ENCODE measurements at regions not wholly inside any gene's neighbourhood (a gene's known extent, or its start where the extent isn't known, plus 50 kb on each side); places are given as distances from the start of the nearest gene placed in this dataset.

DNA sequence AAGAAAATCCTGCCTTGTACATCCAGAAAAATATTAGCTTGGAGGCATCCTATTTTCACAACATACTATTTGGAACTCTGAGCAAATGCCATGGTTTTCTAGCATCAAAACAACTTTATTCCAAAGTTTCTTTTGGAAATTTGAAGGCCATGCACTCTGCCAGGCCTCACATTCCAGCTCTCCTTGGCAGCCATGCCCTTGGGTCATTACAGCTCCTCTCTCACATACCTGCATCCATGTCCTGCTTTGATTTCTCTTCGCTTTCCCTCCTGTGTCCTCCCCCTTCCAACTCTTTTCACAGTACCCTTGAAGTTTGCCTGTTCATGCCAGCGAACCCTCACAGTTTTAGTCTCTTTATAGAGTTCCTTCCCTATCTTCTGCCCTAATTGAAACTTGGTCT, 70.9 kb upstream of the TPRG1 start:
- Histone ChIP-seq H3K9ac (ENCODE audit: low read length) (no peak overlapping the region), H3K4me2 (ENCODE audit: low read depth, low read length, poor library complexity, severe bottlenecking) (no peak overlapping the region), H3K9me2 (replicated peaks; ENCODE audit: insufficient read depth, low read length) (no peaks in the 10 kb centered on the region), H3K4me3 (ENCODE audit: insufficient read depth, low read length, poor library complexity, severe bottlenecking) (no peak overlapping the region), H3K27ac (ENCODE audit: low read depth, low read length) (no peak overlapping the region), H3K27me3 (ENCODE audit: low read length) (no peaks in the 10 kb centered on the region), H4K20me1 (ENCODE audit: low read depth, low read length) (no peaks in the 10 kb centered on the region), H3F3A (ENCODE audit: insufficient read depth) (no peaks in the 10 kb centered on the region), H3K36me3 (ENCODE audit: low read length) (no peaks in the 10 kb centered on the region), H3K9me3 (ENCODE audit: insufficient read depth, low read length) (no peaks in the 10 kb centered on the region), H2AFZ (ENCODE audit: low read depth, low read length, severe bottlenecking) (no peak overlapping the region), H3K79me2 (ENCODE audit: insufficient read depth, low read length) (no peaks in the 10 kb centered on the region)
- TF ChIP-seq, protein P1, sequence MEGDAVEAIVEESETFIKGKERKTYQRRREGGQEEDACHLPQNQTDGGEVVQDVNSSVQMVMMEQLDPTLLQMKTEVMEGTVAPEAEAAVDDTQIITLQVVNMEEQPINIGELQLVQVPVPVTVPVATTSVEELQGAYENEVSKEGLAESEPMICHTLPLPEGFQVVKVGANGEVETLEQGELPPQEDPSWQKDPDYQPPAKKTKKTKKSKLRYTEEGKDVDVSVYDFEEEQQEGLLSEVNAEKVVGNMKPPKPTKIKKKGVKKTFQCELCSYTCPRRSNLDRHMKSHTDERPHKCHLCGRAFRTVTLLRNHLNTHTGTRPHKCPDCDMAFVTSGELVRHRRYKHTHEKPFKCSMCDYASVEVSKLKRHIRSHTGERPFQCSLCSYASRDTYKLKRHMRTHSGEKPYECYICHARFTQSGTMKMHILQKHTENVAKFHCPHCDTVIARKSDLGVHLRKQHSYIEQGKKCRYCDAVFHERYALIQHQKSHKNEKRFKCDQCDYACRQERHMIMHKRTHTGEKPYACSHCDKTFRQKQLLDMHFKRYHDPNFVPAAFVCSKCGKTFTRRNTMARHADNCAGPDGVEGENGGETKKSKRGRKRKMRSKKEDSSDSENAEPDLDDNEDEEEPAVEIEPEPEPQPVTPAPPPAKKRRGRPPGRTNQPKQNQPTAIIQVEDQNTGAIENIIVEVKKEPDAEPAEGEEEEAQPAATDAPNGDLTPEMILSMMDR (IDR thresholded peaks at IDR 0.05; ENCODE audit: insufficient read depth, low read length, poor library complexity, severe bottlenecking), result no peak
- TF ChIP-seq EZH2phosphoT487 (conservative IDR thresholded peaks at IDR 0.05; ENCODE audit: low read length), result no peak

DNA sequence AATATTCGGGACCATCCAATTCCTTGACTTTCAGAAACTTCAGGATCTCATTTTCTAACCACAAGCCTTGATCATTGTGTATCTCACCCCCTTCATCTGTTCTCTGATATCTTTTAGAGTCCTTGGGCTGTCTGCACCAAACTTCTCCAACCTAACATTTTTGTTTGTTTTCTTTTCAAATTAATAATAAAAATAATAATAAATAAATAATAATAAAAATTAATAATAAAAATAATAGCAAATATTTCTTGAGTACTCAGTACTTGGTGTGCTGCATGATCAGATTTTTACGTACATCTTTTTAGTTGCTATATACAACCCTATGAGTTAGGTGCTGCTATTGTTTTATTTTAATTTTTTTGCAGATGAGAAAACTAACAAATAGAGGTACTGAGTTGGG, 70.2 kb upstream of the TPRG1 start:
- H3K4me2 ChIP-seq (ENCODE audit: low read depth, low read length, poor library complexity, severe bottlenecking), result no peak overlapping the region
- no peaks in the 10 kb centered on the region for H3K9me3 ChIP-seq (ENCODE audit: insufficient read depth, low read length)
- H3K27ac ChIP-seq (ENCODE audit: low read depth, low read length), result no peak overlapping the region
- no peak overlapping the region for H2AFZ ChIP-seq (ENCODE audit: low read depth, low read length, severe bottlenecking)
- H3K4me3 ChIP-seq (ENCODE audit: insufficient read depth, low read length, poor library complexity, severe bottlenecking), result no peak overlapping the region
- H3K9me2 ChIP-seq (replicated peaks; ENCODE audit: insufficient read depth, low read length), result no peaks in the 10 kb centered on the region
- no peaks in the 10 kb centered on the region for H4K20me1 ChIP-seq (ENCODE audit: low read depth, low read length)
- no peaks in the 10 kb centered on the region for H3F3A ChIP-seq (ENCODE audit: insufficient read depth)
- H3K9ac ChIP-seq (ENCODE audit: low read length), result no peak overlapping the region
- no peak for TF ChIP-seq EZH2phosphoT487 (conservative IDR thresholded peaks at IDR 0.05; ENCODE audit: low read length)
- TF ChIP-seq, protein P1 (IDR thresholded peaks at IDR 0.05; ENCODE audit: insufficient read depth, low read length, poor library complexity, severe bottlenecking), result no peak
- H3K27me3 ChIP-seq (ENCODE audit: low read length), result no peaks in the 10 kb centered on the region
- H3K36me3 ChIP-seq (ENCODE audit: low read length), result no peaks in the 10 kb centered on the region
- H3K79me2 ChIP-seq (ENCODE audit: insufficient read depth, low read length), result no peaks in the 10 kb centered on the region

DNA sequence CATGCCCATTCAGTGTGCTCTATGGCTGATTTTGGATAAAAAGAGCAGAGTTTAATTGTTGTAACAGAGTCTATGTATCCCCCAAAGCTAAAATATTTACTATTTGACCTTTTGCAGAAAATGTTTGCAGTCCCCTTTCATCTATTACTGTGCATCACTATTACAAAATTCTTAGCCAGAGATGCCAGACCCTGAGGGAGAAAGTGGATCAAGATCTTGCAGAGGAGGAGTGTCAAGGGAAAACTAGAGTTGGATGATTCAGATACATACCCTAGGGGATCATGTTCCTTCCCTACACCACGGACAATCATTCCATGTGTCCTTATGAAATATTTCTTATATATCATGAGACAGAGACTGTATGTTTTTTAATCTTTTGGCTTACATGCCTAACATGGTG, 68.6 kb upstream of the TPRG1 start:
- Histone ChIP-seq H3F3A (ENCODE audit: insufficient read depth) (no peaks in the 10 kb centered on the region), H3K9ac (ENCODE audit: low read length) (no peak overlapping the region), H3K9me2 (replicated peaks; ENCODE audit: insufficient read depth, low read length) (no peaks in the 10 kb centered on the region), H2AFZ (ENCODE audit: low read depth, low read length, severe bottlenecking) (no peak overlapping the region), H3K79me2 (ENCODE audit: insufficient read depth, low read length) (no peaks in the 10 kb centered on the region), H3K4me3 (ENCODE audit: insufficient read depth, low read length, poor library complexity, severe bottlenecking) (no peak overlapping the region), H4K20me1 (ENCODE audit: low read depth, low read length) (no peaks in the 10 kb centered on the region), H3K9me3 (ENCODE audit: insufficient read depth, low read length) (no peaks in the 10 kb centered on the region), H3K4me2 (ENCODE audit: low read depth, low read length, poor library complexity, severe bottlenecking) (no peak overlapping the region), H3K36me3 (ENCODE audit: low read length) (no peaks in the 10 kb centered on the region), H3K27ac (ENCODE audit: low read depth, low read length) (no peak overlapping the region), H3K27me3 (ENCODE audit: low read length) (no peaks in the 10 kb centered on the region)
- no peak for TF ChIP-seq EZH2phosphoT487 (conservative IDR thresholded peaks at IDR 0.05; ENCODE audit: low read length)
- TF ChIP-seq, protein P1 (IDR thresholded peaks at IDR 0.05; ENCODE audit: insufficient read depth, low read length, poor library complexity, severe bottlenecking), result no peak
